IMR-90 (cell line): ENCODE measurements at regions not wholly inside any gene's neighbourhood (a gene's known extent, or its start where the extent isn't known, plus 50 kb on each side); places are given as distances from the start of the nearest gene placed in this dataset.

Source experiments
- ATAC-seq: fragments of 200-7000 bp; cut with Tn5 transposase; 2 replicates; pipeline ENCODE4 v1.9.1; 2020; ENCODE audit warnings: low read depth, mild to moderate bottlenecking, moderate library complexity
- BruUV-seq: library from RNA; stranded (reverse); fragments of 400-500 nt; replicated peaks from 2 replicates; lab custom pipeline; 2021; lab: Mats Ljungman, UMichigan
- CTCF ChIA-PET: fragments of 300-600 bp; formaldehyde crosslinking; extraction: SDS; loops from one replicate; lab custom pipeline; 2021; ENCODE audit warnings: antibody characterized with exemption; lab: Yijun Ruan, JAX
- POLR2A ChIA-PET: fragments of 300-600 bp; sonication (Branson Sonifier 250); formaldehyde crosslinking; loops from one replicate; lab custom pipeline; 2022; ENCODE audit warnings: antibody characterized with exemption; ENCODE audit not compliant: unreplicated experiment; lab: Charles Lee
- DNase-seq: peaks from one replicate; pipeline ENCODE4 v3.0.0; 2013
- H2AFZ ChIP-seq: replicated peaks from 2 replicates; pipeline ENCODE3; 2013; ENCODE audit warnings: low read length, mild to moderate bottlenecking; ENCODE audit not compliant: poor library complexity
- H2AK5ac ChIP-seq: 2 replicates; pipeline ENCODE4 v1.6.1; 2013; ENCODE audit warnings: low read depth, low read length, inconsistent platforms
- H2AK9ac ChIP-seq: replicated peaks from 2 replicates; pipeline ENCODE3; 2013; ENCODE audit warnings: mild to moderate bottlenecking, low read depth, low read length, moderate library complexity; ENCODE audit not compliant: poor library complexity
- H2BK120ac ChIP-seq: 2 replicates; pipeline ENCODE4 v1.6.1; 2013; ENCODE audit warnings: low read depth, low read length, inconsistent platforms
- H2BK15ac ChIP-seq: 3 replicates; pipeline ENCODE4 v1.6.1; 2013; ENCODE audit warnings: low read depth, low read length, inconsistent platforms
- H2BK20ac ChIP-seq: 2 replicates; pipeline ENCODE4 v1.6.1; 2013; ENCODE audit warnings: low read depth, mild to moderate bottlenecking, inconsistent platforms, low read length, moderate library complexity
- H2BK5ac ChIP-seq: 2 replicates; pipeline ENCODE4 v1.6.1; 2013; ENCODE audit warnings: mild to moderate bottlenecking, low read depth, low read length, inconsistent platforms; ENCODE audit not compliant: poor library complexity, severe bottlenecking
- H3K14ac ChIP-seq: replicated peaks from 2 replicates; pipeline ENCODE4 v1.6.1; 2013; ENCODE audit warnings: low read depth, low read length, inconsistent platforms
- H3K18ac ChIP-seq: 2 replicates; pipeline ENCODE4 v1.6.1; 2013; ENCODE audit warnings: low read depth, low read length, control low read depth
- H3K23ac ChIP-seq: 2 replicates; pipeline ENCODE4 v1.6.1; 2013; ENCODE audit warnings: low read depth, low read length, inconsistent platforms
- H3K27ac ChIP-seq: 2 replicates; pipeline ENCODE4 v1.5.1; 2013; ENCODE audit warnings: mild to moderate bottlenecking, control low read depth, low read length; ENCODE audit not compliant: insufficient read depth
- H3K27me3 ChIP-seq: 2 replicates; pipeline ENCODE4 v1.6.1; 2013; ENCODE audit warnings: low read length; ENCODE audit not compliant: control insufficient read depth, insufficient read depth
- H3K36me3 ChIP-seq: 2 replicates; pipeline ENCODE4 v1.6.1; 2013; ENCODE audit warnings: low read length, mixed read lengths; ENCODE audit not compliant: control insufficient read depth, insufficient read depth
- H3K4ac ChIP-seq: 2 replicates; pipeline ENCODE4 v1.6.1; 2013; ENCODE audit warnings: low read depth, low read length, inconsistent platforms
- H3K4me1 ChIP-seq: 2 replicates; pipeline ENCODE4 v1.6.1; 2013; ENCODE audit warnings: low read length, mixed read lengths; ENCODE audit not compliant: control insufficient read depth, insufficient read depth
- H3K4me2 ChIP-seq: 2 replicates; pipeline ENCODE4 v1.6.1; 2013; ENCODE audit warnings: low read depth, mild to moderate bottlenecking, control low read depth, low read length, moderate library complexity
- H3K4me3 ChIP-seq: 2 replicates; pipeline ENCODE4 v1.5.1; 2013; ENCODE audit warnings: low read depth, mild to moderate bottlenecking, control low read depth, low read length, moderate library complexity; ENCODE audit not compliant: insufficient read depth
- H3K56ac ChIP-seq: 2 replicates; pipeline ENCODE4 v1.6.1; 2013; ENCODE audit warnings: low read length, inconsistent platforms; ENCODE audit not compliant: insufficient read depth; ENCODE audit errors: extremely low read depth
- H3K79me1 ChIP-seq, 2 experiments: 2 replicates each; pipeline ENCODE4 v1.6.1; 2013; ENCODE audit warnings: low read length in 2 of 2, inconsistent platforms in 1 of 2, low read depth in 1 of 2
- H3K9ac ChIP-seq: 2 replicates; pipeline ENCODE4 v1.6.1; 2013; ENCODE audit warnings: low read depth, low read length, control low read depth
- H3K9me1 ChIP-seq: 2 replicates; pipeline ENCODE4 v1.6.1; 2013; ENCODE audit warnings: low read length, inconsistent platforms; ENCODE audit not compliant: insufficient read depth
- H3K9me3 ChIP-seq: 2 replicates; pipeline ENCODE4 v1.6.1; 2013; ENCODE audit warnings: low read length; ENCODE audit not compliant: control insufficient read depth, insufficient read depth
- H4K20me1 ChIP-seq: 2 replicates; pipeline ENCODE4 v1.6.1; 2013; ENCODE audit warnings: low read length, inconsistent platforms; ENCODE audit not compliant: insufficient read depth
- H4K5ac ChIP-seq: 2 replicates; pipeline ENCODE4 v1.6.1; 2013; ENCODE audit warnings: mild to moderate bottlenecking, low read depth, low read length, control low read depth
- H4K8ac ChIP-seq, 2 experiments: 2 replicates each; pipeline ENCODE4 v1.6.1; 2013; ENCODE audit warnings: low read depth in 2 of 2, low read length in 2 of 2, control low read depth in 1 of 2, inconsistent platforms in 1 of 2
- H4K91ac ChIP-seq: 2 replicates; pipeline ENCODE4 v1.6.1; 2013; ENCODE audit warnings: low read depth, low read length, inconsistent platforms; ENCODE audit not compliant: insufficient read depth
- CHD1 ChIP-seq: IDR thresholded peaks from 2 replicates; pipeline ENCODE4 v1.6.1; 2012; ENCODE audit warnings: low read depth, low read length, improper control_type of control experiment
- CTCF ChIP-seq: conservative IDR thresholded peaks from 2 replicates; pipeline ENCODE4 v1.5.1; 2012; ENCODE audit warnings: mild to moderate bottlenecking, low read depth, low read length, improper control_type of control experiment
- FOS ChIP-seq: fragments of 150-350 bp; IDR thresholded peaks from 2 replicates; pipeline ENCODE4 v1.6.1; 2016; ENCODE audit warnings: low read depth, low read length
- MAFK ChIP-seq: IDR thresholded peaks from 2 replicates; pipeline ENCODE4 v1.6.1; 2012; ENCODE audit warnings: low read depth, low read length, improper control_type of control experiment
- MAZ ChIP-seq: IDR thresholded peaks from 2 replicates; pipeline ENCODE4 v1.6.1; 2012; ENCODE audit warnings: low read depth, mild to moderate bottlenecking, low read length, improper control_type of control experiment, moderate library complexity, borderline replicate concordance
- RCOR1 ChIP-seq: IDR thresholded peaks from 2 replicates; pipeline ENCODE4 v1.6.1; 2012; ENCODE audit warnings: mild to moderate bottlenecking, low read length, improper control_type of control experiment; ENCODE audit not compliant: insufficient replicate concordance
- RFX5 ChIP-seq: IDR thresholded peaks from 2 replicates; pipeline ENCODE4 v1.8.0; 2012; ENCODE audit warnings: low read depth, mild to moderate bottlenecking, low read length, moderate library complexity
- SMC3 ChIP-seq: fragments of 150-350 bp; IDR thresholded peaks from 2 replicates; pipeline ENCODE4 v1.6.1; 2016; ENCODE audit warnings: low read depth, mild to moderate bottlenecking, antibody characterized with exemption, low read length, moderate library complexity
- WGBS, 2 experiments: methylation state at CpG; one replicate each; pipeline versions ENCODE4 v1.1.5 to v1.1.7; 2013; ENCODE audit warnings: missing lambda C conversion rate in 2 of 2; ENCODE audit not compliant: insufficient read length in 1 of 2; ENCODE audit errors: extremely low coverage in 2 of 2; 5-methylcytosine and 5-hydroxymethylcytosine counted together
- dilution Hi-C: fragments of 300-500 bp; cut with HindIII; formaldehyde crosslinking; loops from one replicate; pipeline ENCODE4 v1.14.3; 2018; ENCODE audit warnings: low sequenced_read_pairs; ENCODE audit not compliant: unreplicated experiment
- in situ Hi-C: fragments of 300-500 bp; cut with MboI; formaldehyde crosslinking; loops from 3 replicates; pipeline ENCODE4 v1.14.3; 2019; ENCODE audit warnings: low sequenced_read_pairs, inconsistent platforms, mixed read lengths
- intact Hi-C: fragments of 100-400 bp; cut with micrococcal nuclease; formaldehyde crosslinking; loops from 2 replicates; pipeline ENCODE4 v1.10.0; 2022

GRCh38 chr2:181839811-181840210, 51.7 kb upstream of the ITPRID2 start:
- no peaks in the 10 kb centered on the region for H3K9me1 ChIP-seq
- H2BK20ac ChIP-seq, result no peak overlapping the region
- no peak overlapping the region for H4K5ac ChIP-seq
- no peak overlapping the region for H4K91ac ChIP-seq
- ChIA-PET POLR2A (no interaction called here), CTCF (interaction anchor here (0.6 kb wide), 1 partner anchor 229 kb away, joined by 3 read pairs; no protein-coding TSS in a partner anchor)
- no peaks in the 10 kb centered on the region for H3K79me1 ChIP-seq
- no peaks in the 10 kb centered on the region for H3K9me3 ChIP-seq
- H2AK9ac ChIP-seq, result no peak overlapping the region
- no peak overlapping the region for H3K4me2 ChIP-seq
- no peak overlapping the region for H3K18ac ChIP-seq
- H2BK15ac ChIP-seq, result no peak overlapping the region
- ATAC-seq (no peak), DNase-seq (peak; percentile 52)
- BruUV-seq, result no TSS peak
- H3K9ac ChIP-seq, result no peak overlapping the region
- no peak overlapping the region for H2AFZ ChIP-seq
- in situ Hi-C loops (no loop called here), dilution Hi-C loops (no loop called here), intact Hi-C loops (loop anchor here (2.0 kb wide), 1 partner anchor 31 kb away; no protein-coding TSS in a partner anchor)
- H3K23ac ChIP-seq, result no peak overlapping the region
- no peak overlapping the region for H4K8ac ChIP-seq
- no peak overlapping the region for H3K4me3 ChIP-seq
- H3K27me3 ChIP-seq, result no peaks in the 10 kb centered on the region
- H2BK120ac ChIP-seq, result no peak overlapping the region
- no CpG with 5 or more reads among the region's 1 CpG for WGBS, 2 experiments
- H3K14ac ChIP-seq, result no peak overlapping the region
- no peak overlapping the region for H3K56ac ChIP-seq
- no peak overlapping the region for H3K27ac ChIP-seq
- no peak overlapping the region for H3K4ac ChIP-seq
- H3K36me3 ChIP-seq, result no peaks in the 10 kb centered on the region
- TF ChIP-seq SMC3, result no peak
- no peak for TF ChIP-seq FOS
- no peak for TF ChIP-seq CTCF
- TF ChIP-seq MAFK, result no peak
- TF ChIP-seq CHD1, result no peak
- TF ChIP-seq MAZ, result no peak
- no peak for TF ChIP-seq RFX5
- TF ChIP-seq RCOR1, result no peak
- no peaks in the 10 kb centered on the region for H4K20me1 ChIP-seq
- H2BK5ac ChIP-seq, result no peak overlapping the region
- no peak overlapping the region for H2AK5ac ChIP-seq
- H3K4me1 ChIP-seq, result no peaks in the 10 kb centered on the region
